ENCODE measurements at regions not wholly inside any gene's neighbourhood (a gene's known extent, or its start where the extent isn't known, plus 50 kb on each side); places are given as distances from the start of the nearest gene placed in this dataset.
"Not testable (repeated sequence)": the region's sequence is repeated elsewhere in the genome, so short reads cannot be mapped to it uniquely, and the experiment has no call there.

DNA sequence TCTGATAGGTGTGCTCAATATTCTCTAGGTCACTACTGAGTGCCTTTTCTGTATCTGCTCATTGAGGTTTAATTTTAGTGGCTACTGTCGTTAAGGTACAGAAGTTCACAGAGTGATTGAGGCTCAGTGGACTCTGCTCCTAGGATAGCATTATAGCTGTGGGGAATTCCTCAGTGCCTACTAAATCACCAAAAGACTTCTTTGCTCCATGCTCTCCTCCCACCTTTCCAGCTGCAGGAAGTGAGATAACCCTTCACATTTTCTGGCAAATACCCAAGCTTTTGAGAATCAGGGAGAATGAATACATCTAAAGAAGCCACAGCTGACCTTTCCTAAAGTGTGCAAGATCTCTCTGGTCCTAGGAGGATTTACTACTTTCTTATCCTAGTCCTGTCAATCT lies 95.2 kb upstream of the FSIP2 start:
- no peaks in the 10 kb centered on the region for H3K27me3 ChIP-seq (ENCODE audit: low read depth)
- no peak overlapping the region for H3K4me3 ChIP-seq
- H3K9me3 ChIP-seq: no peaks in the 10 kb centered on the region
- peaks cover 18% of the 10 kb centered on the region for H3K4me1 ChIP-seq
- no peaks in the 10 kb centered on the region for H3K36me3 ChIP-seq (replicated peaks)
- in situ Hi-C loops (cut with MboI; ENCODE audit: low sequenced_read_pairs): no loop called here
- DNase-seq (ENCODE audit: low spot score in 2 of 2): no peak

- DNase-seq (ENCODE audit: low spot score in 2 of 2): peak; percentile 8 to 10
- no peaks in the 10 kb centered on the region for H3K27me3 ChIP-seq (ENCODE audit: low read depth)
- in situ Hi-C loops (cut with MboI; ENCODE audit: low sequenced_read_pairs): no loop called here
- H3K4me3 ChIP-seq: no peak overlapping the region
- H3K36me3 ChIP-seq (replicated peaks): no peaks in the 10 kb centered on the region
- H3K9me3 ChIP-seq: no peaks in the 10 kb centered on the region
- peaks cover 12% of the 10 kb centered on the region for H3K4me1 ChIP-seq
These were observed 93.8 kb upstream of the FSIP2 start for GRCh38 chr2:185644828-185645227.

- in situ Hi-C loops (cut with MboI; ENCODE audit: low sequenced_read_pairs): no loop called here
- Histone ChIP-seq H3K4me3 (no peak overlapping the region), H3K9me3 (no peaks in the 10 kb centered on the region), H3K4me1 (peaks cover 12% of the 10 kb centered on the region), H3K27me3 (ENCODE audit: low read depth) (no peaks in the 10 kb centered on the region), H3K36me3 (replicated peaks) (no peaks in the 10 kb centered on the region)
- DNase-seq (ENCODE audit: low spot score in 2 of 2): peak in 1 of 2 experiments; percentile 40
These were observed 93.1 kb upstream of the FSIP2 start for GRCh38 chr2:185645529-185645928.

- Histone ChIP-seq H3K4me1 (no peaks in the 10 kb centered on the region), H3K27me3 (ENCODE audit: low read depth) (no peaks in the 10 kb centered on the region), H3K9me3 (no peaks in the 10 kb centered on the region), H3K36me3 (replicated peaks) (no peaks in the 10 kb centered on the region), H3K4me3 (no peak overlapping the region)
- in situ Hi-C loops (cut with MboI; ENCODE audit: low sequenced_read_pairs): no loop called here
- no peak for DNase-seq (ENCODE audit: low spot score in 2 of 2)
These were observed 79.9 kb upstream of the FSIP2 start for GRCh38 chr2:185658750-185659149.

DNA sequence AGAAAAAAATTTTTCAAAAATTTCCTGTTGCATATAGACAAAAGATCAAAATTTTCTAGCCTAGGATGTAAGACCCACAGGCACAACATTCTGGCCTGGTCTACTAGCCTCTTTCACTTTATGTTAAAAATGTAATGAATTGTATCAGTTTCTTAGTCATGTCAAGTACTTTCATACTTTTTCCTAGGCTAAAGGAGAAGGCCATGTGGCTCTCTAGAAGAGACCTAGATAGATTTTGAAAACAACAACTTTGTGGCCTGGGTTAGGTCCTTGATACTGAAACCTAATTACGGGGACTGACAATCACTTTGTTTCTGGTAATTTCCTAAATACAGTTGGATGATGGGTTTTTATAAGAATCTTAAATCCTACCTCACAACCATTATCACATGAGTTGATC lies 74.8 kb upstream of the FSIP2 start:
- DNase-seq (ENCODE audit: low spot score in 2 of 2): no peak
- in situ Hi-C loops (cut with MboI; ENCODE audit: low sequenced_read_pairs): no loop called here
- no peaks in the 10 kb centered on the region for H3K9me3 ChIP-seq
- H3K27me3 ChIP-seq (ENCODE audit: low read depth): no peaks in the 10 kb centered on the region
- H3K4me3 ChIP-seq: no peak overlapping the region
- H3K36me3 ChIP-seq (replicated peaks): no peaks in the 10 kb centered on the region
- H3K4me1 ChIP-seq: no peaks in the 10 kb centered on the region

- Histone ChIP-seq H3K4me3 (no peak overlapping the region), H3K9me3 (no peaks in the 10 kb centered on the region), H3K4me1 (no peaks in the 10 kb centered on the region), H3K27me3 (ENCODE audit: low read depth) (no peaks in the 10 kb centered on the region), H3K36me3 (replicated peaks) (no peaks in the 10 kb centered on the region)
- DNase-seq (ENCODE audit: low spot score in 2 of 2): no peak
- in situ Hi-C loops (cut with MboI; ENCODE audit: low sequenced_read_pairs): no loop called here
These were observed 74.2 kb upstream of the FSIP2 start for GRCh38 chr2:185664384-185664783.

DNA sequence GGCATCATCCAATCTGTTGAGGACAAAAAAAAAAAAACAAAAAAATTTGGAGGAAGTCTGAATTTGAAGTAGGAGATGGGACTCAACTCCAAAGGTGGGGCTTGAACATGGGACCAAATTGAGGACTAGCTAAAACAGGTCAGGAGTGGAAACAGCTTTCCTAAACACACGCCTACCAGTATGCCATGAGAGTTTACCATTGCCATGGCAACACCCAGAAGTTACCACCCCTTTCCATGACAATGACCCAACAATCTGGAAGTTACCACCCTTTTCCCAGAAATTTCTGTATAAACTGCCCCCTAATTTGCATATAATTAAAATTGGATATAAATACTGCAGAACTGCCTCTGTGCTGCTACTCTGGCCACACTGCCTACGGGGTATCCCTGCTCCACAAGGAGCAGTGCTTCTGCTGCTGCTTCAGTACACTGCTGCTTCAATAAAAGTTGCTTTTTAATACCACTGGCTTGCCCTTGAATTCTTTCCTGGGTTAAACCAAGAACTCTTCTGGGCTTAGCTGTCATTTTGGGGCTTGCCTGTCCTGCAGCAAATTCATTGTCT lies 73.3 kb upstream of the FSIP2 start:
- DNase-seq (ENCODE audit: low spot score in 2 of 2): no peak
- Histone ChIP-seq H3K27me3 (ENCODE audit: low read depth) (no peaks in the 10 kb centered on the region), H3K36me3 (replicated peaks) (no peaks in the 10 kb centered on the region), H3K4me1 (no peaks in the 10 kb centered on the region), H3K9me3 (no peaks in the 10 kb centered on the region), H3K4me3 (no peak overlapping the region)
- in situ Hi-C loops (cut with MboI; ENCODE audit: low sequenced_read_pairs): no loop called here

DNA sequence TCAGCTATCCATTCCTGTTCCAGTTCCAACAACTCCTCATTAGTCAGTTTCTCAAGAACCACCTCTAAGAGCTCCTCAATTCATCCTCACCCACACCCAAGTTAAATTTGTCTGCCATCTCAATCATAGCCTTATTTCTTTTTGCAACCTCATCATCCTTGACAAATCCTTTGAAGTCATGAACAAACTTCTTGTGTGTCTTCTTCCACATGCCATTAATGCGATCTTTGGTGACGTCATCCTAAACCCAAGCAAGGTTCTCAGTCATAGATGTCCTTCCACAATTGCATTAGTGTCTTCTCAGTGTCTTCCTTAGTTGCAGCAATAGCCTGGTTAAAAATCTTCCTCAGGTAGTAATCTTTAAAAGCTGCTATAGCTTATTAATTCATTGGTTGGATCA lies 71.2 kb upstream of the FSIP2 start:
- Histone ChIP-seq H3K4me1 (no peaks in the 10 kb centered on the region), H3K4me3 (no peak overlapping the region), H3K9me3 (no peaks in the 10 kb centered on the region), H3K27me3 (ENCODE audit: low read depth) (no peaks in the 10 kb centered on the region), H3K36me3 (replicated peaks) (no peaks in the 10 kb centered on the region)
- DNase-seq (ENCODE audit: low spot score in 2 of 2): no peak
- in situ Hi-C loops (cut with MboI; ENCODE audit: low sequenced_read_pairs): no loop called here

- H3K36me3 ChIP-seq (replicated peaks): no peaks in the 10 kb centered on the region
- no peaks in the 10 kb centered on the region for H3K4me1 ChIP-seq
- H3K9me3 ChIP-seq: no peaks in the 10 kb centered on the region
- no peaks in the 10 kb centered on the region for H3K27me3 ChIP-seq (ENCODE audit: low read depth)
- H3K4me3 ChIP-seq: no peak overlapping the region
- DNase-seq (ENCODE audit: low spot score in 2 of 2): no peak
- in situ Hi-C loops (cut with MboI; ENCODE audit: low sequenced_read_pairs): no loop called here
These were observed 69.9 kb upstream of the FSIP2 start for GRCh38 chr2:185668710-185669109.

GRCh38 chr2:185674232-185674631 lies 64.4 kb upstream of the FSIP2 start:
- Histone ChIP-seq H3K27me3 (ENCODE audit: low read depth) (no peaks in the 10 kb centered on the region), H3K9me3 (no peaks in the 10 kb centered on the region), H3K36me3 (replicated peaks) (no peaks in the 10 kb centered on the region), H3K4me3 (no peak overlapping the region), H3K4me1 (no peaks in the 10 kb centered on the region)
- in situ Hi-C loops (cut with MboI; ENCODE audit: low sequenced_read_pairs): no loop called here
- DNase-seq (ENCODE audit: low spot score in 2 of 2): no peak

DNA sequence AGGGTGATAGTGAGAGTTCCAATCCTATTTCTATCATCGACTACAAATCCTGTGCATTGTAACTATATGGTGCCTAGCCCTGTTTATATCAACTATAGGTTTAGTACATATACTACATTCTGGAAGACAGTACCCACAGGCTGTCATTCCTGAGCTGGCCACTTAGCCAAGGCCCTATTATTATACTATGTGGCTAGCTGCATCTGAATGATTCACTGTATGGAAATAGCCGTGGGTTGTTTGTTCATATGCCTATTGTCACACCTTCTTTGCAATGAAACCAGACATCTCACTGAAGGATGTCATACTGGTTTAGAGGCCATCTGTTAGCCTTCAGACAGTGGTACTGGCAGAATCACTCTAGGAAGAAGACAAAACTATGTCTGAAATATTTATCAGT lies 62.3 kb upstream of the FSIP2 start:
- H3K4me1 ChIP-seq: no peaks in the 10 kb centered on the region
- H3K9me3 ChIP-seq: no peaks in the 10 kb centered on the region
- in situ Hi-C loops (cut with MboI; ENCODE audit: low sequenced_read_pairs): no loop called here
- DNase-seq (ENCODE audit: low spot score in 2 of 2): no peak
- no peaks in the 10 kb centered on the region for H3K36me3 ChIP-seq (replicated peaks)
- H3K4me3 ChIP-seq: no peak overlapping the region
- no peaks in the 10 kb centered on the region for H3K27me3 ChIP-seq (ENCODE audit: low read depth)

DNA sequence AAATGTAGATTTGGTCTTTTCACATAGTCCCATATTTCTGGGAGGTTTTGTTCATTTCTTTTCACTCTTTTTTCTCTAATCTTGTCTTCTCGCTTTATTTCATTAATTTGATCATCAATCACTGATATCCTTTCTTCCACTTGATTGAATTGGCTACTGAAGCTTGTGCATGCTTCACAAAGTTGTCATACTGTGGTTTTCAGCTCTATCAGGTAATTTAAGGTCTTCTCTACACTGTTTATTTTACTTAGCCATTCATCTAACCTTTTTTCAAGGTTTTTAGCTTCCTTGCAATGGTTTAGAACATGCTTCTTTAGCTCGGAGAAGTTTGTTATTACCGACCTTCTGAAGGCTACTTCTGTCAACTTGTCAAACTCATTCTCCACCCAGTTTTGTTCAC lies 51.6 kb upstream of the FSIP2 start:
- H3K4me1 ChIP-seq; in situ Hi-C loops (cut with MboI; ENCODE audit: low sequenced_read_pairs); DNase-seq (ENCODE audit: low spot score in 2 of 2); H3K36me3 ChIP-seq (replicated peaks); H3K27me3 ChIP-seq (ENCODE audit: low read depth); H3K4me3 ChIP-seq; H3K9me3 ChIP-seq: not testable (repeated sequence)

DNA sequence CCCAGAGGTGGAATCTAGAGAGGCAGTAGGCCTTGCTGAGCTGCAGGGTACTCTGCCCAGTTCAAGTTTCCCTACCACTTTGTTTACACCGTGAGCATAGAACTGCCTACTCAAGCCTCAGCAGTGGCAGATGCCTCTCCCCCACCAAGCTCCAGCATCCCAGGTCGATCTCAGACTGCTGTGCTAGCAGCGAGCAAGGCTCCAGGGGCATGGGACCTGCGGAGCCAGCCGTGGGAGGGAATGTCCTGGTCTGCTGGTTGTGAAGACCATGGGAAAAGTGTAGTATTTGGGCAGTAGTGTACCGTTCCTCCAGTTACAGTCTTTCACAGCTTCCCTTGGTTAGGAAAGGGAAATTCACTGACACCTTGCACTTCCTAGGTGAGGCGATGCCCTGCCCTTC lies 50.6 kb upstream of the FSIP2 start:
- DNase-seq (ENCODE audit: low spot score in 2 of 2): no peak
- Histone ChIP-seq H3K4me3 (no peak overlapping the region), H3K27me3 (ENCODE audit: low read depth) (no peaks in the 10 kb centered on the region), H3K4me1 (no peaks in the 10 kb centered on the region; the same call in 1 of the 2 replicates), H3K36me3 (replicated peaks) (no peaks in the 10 kb centered on the region), H3K9me3 (no peaks in the 10 kb centered on the region)
- in situ Hi-C loops (cut with MboI; ENCODE audit: low sequenced_read_pairs): no loop called here
